SK-N-SH (cell line): ENCODE measurements at regions not wholly inside any gene's neighbourhood (a gene's known extent, or its start where the extent isn't known, plus 50 kb on each side); places are given as distances from the start of the nearest gene placed in this dataset.

Experiments
- CTCF ChIA-PET: fragments of 300-600, 350-600 bp; formaldehyde crosslinking; extraction: SDS; loops from one replicate; lab custom pipeline; 2021; lab: Yijun Ruan, JAX
- POLR2A ChIA-PET: fragments of 350-600 bp; sonication (Branson Sonifier 250); formaldehyde crosslinking; extraction: SDS; loops from one replicate; lab custom pipeline; 2020; ENCODE audit warnings: antibody characterized with exemption, inconsistent platforms; lab: Yijun Ruan, JAX
- DNase-seq: peaks from one replicate; pipeline ENCODE4 v3.0.0; 2012
- H2AFZ ChIP-seq: fragments of 200-600 bp; sonication (generic); 2 replicates; pipeline ENCODE4 v1.8.1; 2016; ENCODE audit warnings: antibody characterized with exemption, mild to moderate bottlenecking, low read depth
- H3F3A ChIP-seq: fragments of 200-600 bp; sonication (generic); replicated peaks from 2 replicates; pipeline ENCODE3; 2016; ENCODE audit warnings: antibody characterized with exemption, mild to moderate bottlenecking; ENCODE audit not compliant: insufficient read depth
- H3K27ac ChIP-seq, 2 experiments: fragments of 200-500 bp in 1 of 2; fragments of 200-600 bp in 1 of 2; sonication (Bioruptor generic) in 1 of 2; sonication (generic), shearing (Covaris generic) in 1 of 2; 2 replicates each; pipeline versions ENCODE4 v1.5.1 to v1.6.1; 2014 to 2016; ENCODE audit warnings: low read depth in 2 of 2, inconsistent platforms in 1 of 2, low read length in 1 of 2, mild to moderate bottlenecking in 1 of 2, mixed read lengths in 1 of 2
- H3K27me3 ChIP-seq: fragments of 200-600 bp; sonication (generic), shearing (Covaris generic); 2 replicates; pipeline ENCODE4 v1.6.1; 2016; ENCODE audit warnings: mixed run types; ENCODE audit not compliant: insufficient read depth
- H3K36me3 ChIP-seq, 2 experiments: fragments of 200-500 bp in 1 of 2; fragments of 200-600 bp in 1 of 2; sonication (Bioruptor generic) in 1 of 2; sonication (generic) in 1 of 2; replicated peaks in 1 of 2; 2 replicates each; pipeline versions ENCODE3 to v1.5.1; 2014 to 2016; ENCODE audit warnings: low read length in 1 of 2, mild to moderate bottlenecking in 1 of 2; ENCODE audit not compliant: insufficient read depth in 2 of 2, control insufficient read depth in 1 of 2
- H3K4me1 ChIP-seq, 2 experiments: fragments of 200-500 bp in 1 of 2; fragments of 200-600 bp in 1 of 2; sonication (Bioruptor generic) in 1 of 2; sonication (generic), shearing (Covaris generic) in 1 of 2; 2 replicates each; pipeline versions ENCODE4 v1.5.1 to v1.6.1; 2014 to 2016; ENCODE audit warnings: low read depth in 1 of 2, low read length in 1 of 2, mixed run types in 1 of 2; ENCODE audit not compliant: insufficient read depth in 2 of 2, control insufficient read depth in 1 of 2
- H3K4me2 ChIP-seq: fragments of 200-600 bp; sonication (generic), shearing (Covaris generic); 2 replicates; pipeline ENCODE4 v1.6.1; 2017; ENCODE audit warnings: mixed run types
- H3K4me3 ChIP-seq, 2 experiments: fragments of 200-500 bp in 1 of 2; fragments of 200-600 bp in 1 of 2; sonication (Bioruptor generic) in 1 of 2; sonication (generic), shearing (Covaris generic) in 1 of 2; 2 replicates each; pipeline versions ENCODE4 v1.5.1 to v1.8.1; 2014 to 2016; ENCODE audit warnings: low read depth in 2 of 2, inconsistent platforms in 1 of 2, low read length in 1 of 2, mild to moderate bottlenecking in 1 of 2, mixed read lengths in 1 of 2, moderate library complexity in 1 of 2
- H3K79me2 ChIP-seq: fragments of 200-600 bp; sonication (generic); 2 replicates; pipeline ENCODE4 v1.8.1; 2017; ENCODE audit warnings: mild to moderate bottlenecking; ENCODE audit not compliant: insufficient read depth
- H3K9ac ChIP-seq: fragments of 200-600 bp; sonication (generic); 2 replicates; pipeline ENCODE4 v1.6.1; 2017; ENCODE audit warnings: mixed run types
- H3K9me2 ChIP-seq: fragments of 200-600 bp; sonication (generic); 2 replicates; pipeline ENCODE4 v1.6.1; 2017; ENCODE audit warnings: mixed run types
- H3K9me3 ChIP-seq: fragments of 200-600 bp; sonication (generic); 2 replicates; pipeline ENCODE4 v1.6.1; 2017; ENCODE audit warnings: mixed run types, mild to moderate bottlenecking, moderate library complexity
- H4K20me1 ChIP-seq: fragments of 200-600 bp; sonication (generic); 2 replicates; pipeline ENCODE4 v1.6.1; 2017; ENCODE audit warnings: mild to moderate bottlenecking, mixed run types; ENCODE audit not compliant: insufficient read depth
- CHD2 ChIP-seq: fragments of 150-350 bp; IDR thresholded peaks from 2 replicates; pipeline ENCODE4 v1.6.1; 2018; ENCODE audit warnings: low read length; ENCODE audit not compliant: partially characterized antibody
- EP300 ChIP-seq, 2 experiments: IDR thresholded peaks; 2 replicates each; pipeline versions ENCODE4 v1.4.0 to v1.6.1; 2012; ENCODE audit warnings: borderline replicate concordance in 1 of 2, low read depth in 1 of 2, low read length in 1 of 2
- GATA2 ChIP-seq: sonication (generic); formaldehyde crosslinking; IDR thresholded peaks from 2 replicates; pipeline ENCODE4 v1.5.0; 2020; ENCODE audit warnings: mild to moderate bottlenecking, missing genetic modification reagents
- IRF3 ChIP-seq: fragments of 150-350 bp; IDR thresholded peaks from 2 replicates; pipeline ENCODE4 v1.6.1; 2016; ENCODE audit warnings: mild to moderate bottlenecking, low read depth, low read length
- JUND ChIP-seq: IDR thresholded peaks from 2 replicates; pipeline ENCODE4 v1.4.0; 2012
- MAX ChIP-seq: IDR thresholded peaks from 2 replicates; pipeline ENCODE4 v1.4.0; 2012; ENCODE audit warnings: low read depth
- MEF2A ChIP-seq: IDR thresholded peaks from 2 replicates; pipeline ENCODE4 v1.4.0; 2012; ENCODE audit warnings: low read depth, borderline replicate concordance
- MXI1 ChIP-seq: IDR thresholded peaks from 2 replicates; pipeline ENCODE4 v1.6.1; 2012; ENCODE audit warnings: mild to moderate bottlenecking, low read depth, low read length, improper control_type of control experiment
- RAD21 ChIP-seq: IDR thresholded peaks from 2 replicates; pipeline ENCODE4 v1.6.1; 2012; ENCODE audit warnings: mild to moderate bottlenecking, low read length
- REST ChIP-seq: IDR thresholded peaks from 2 replicates; pipeline ENCODE4 v1.6.1; 2012; ENCODE audit warnings: mild to moderate bottlenecking, low read depth, low read length, moderate library complexity
- RFX5 ChIP-seq: IDR thresholded peaks from 2 replicates; pipeline ENCODE4 v1.6.1; 2012; ENCODE audit warnings: mild to moderate bottlenecking, improper control_type of control experiment, low read length
- RXRA ChIP-seq: IDR thresholded peaks from 2 replicates; pipeline ENCODE4 v1.4.0; 2012; ENCODE audit warnings: low read depth, mild to moderate bottlenecking, borderline replicate concordance
- TCF12 ChIP-seq: IDR thresholded peaks from 2 replicates; pipeline ENCODE4 v1.4.0; 2012
- USF2 ChIP-seq: fragments of 150-350 bp; IDR thresholded peaks from 2 replicates; pipeline ENCODE4 v1.6.1; 2017; ENCODE audit warnings: antibody characterized with exemption, low read length, low read depth, borderline replicate concordance
- YY1 ChIP-seq: IDR thresholded peaks from 2 replicates; pipeline ENCODE4 v1.4.0; 2012; ENCODE audit warnings: low read depth, mild to moderate bottlenecking
- WGBS: methylation state at CpG from one replicate; pipeline ENCODE4 v1.1.6; 2017; ENCODE audit warnings: low lambda C conversion rate; 5-methylcytosine and 5-hydroxymethylcytosine counted together

- Histone ChIP-seq H3K27ac (no peak overlapping the region), H3K9me3 (no peaks in the 10 kb centered on the region), H3K4me2 (no peak overlapping the region), H3K27me3 (no peaks in the 10 kb centered on the region), H3K36me3 (no peaks in the 10 kb centered on the region), H3K9ac (no peak overlapping the region), H3K4me1 (peaks cover 0 to 2% of the 10 kb centered on the region in 2 experiments; a peak in 1 of 4 replicates), H4K20me1 (no peaks in the 10 kb centered on the region), H3K9me2 (no peaks in the 10 kb centered on the region)
- POLR2A ChIA-PET = no interaction called here
- TF ChIP-seq USF2 = no peak
- no peak for TF ChIP-seq YY1
- no peak for TF ChIP-seq MAX
- no peak for TF ChIP-seq MEF2A
- no peak for TF ChIP-seq RXRA
- no peak for TF ChIP-seq MXI1
- no peak for TF ChIP-seq RFX5
- TF ChIP-seq RAD21 = no peak
- TF ChIP-seq REST = no peak
- TF ChIP-seq CHD2 = no peak
- TF ChIP-seq GATA2 (CRISPR knock-in tag) = no peak
- TF ChIP-seq EP300 (IDR thresholded peaks at IDR 0.05; ENCODE audit: borderline replicate concordance in 1 of 2, low read depth in 1 of 2, low read length in 1 of 2) = no peak
- TF ChIP-seq IRF3 = no peak
- no peak for TF ChIP-seq TCF12
- no peak for TF ChIP-seq JUND
- TF ChIP-seq, all 33 proteins: peak for 0
- 71% methylated on average over 14 of the region's 17 CpGs for WGBS
- Histone ChIP-seq H3K79me2 (no peaks in the 10 kb centered on the region), H3K4me3 (no peak overlapping the region), H2AFZ (no peak overlapping the region), H3F3A (no peaks in the 10 kb centered on the region)
- peak; percentile 43 for DNase-seq
- CTCF ChIA-PET = interaction anchor here (0.7 kb wide), 1 partner anchor 408 kb away, joined by 3 read pairs; no protein-coding TSS in a partner anchor
These were observed 409.3 kb upstream of the SULF2 start for GRCh38 chr20:48194583-48194982.
